Karpas-422 (cell line): ENCODE measurements at regions not wholly inside any gene's neighbourhood (a gene's known extent, or its start where the extent isn't known, plus 50 kb on each side); places are given as distances from the start of the nearest gene placed in this dataset.
A peak's percentile ranks its signal among the peaks of the same experiment; 100 is the strongest.
"Not testable (repeated sequence)": the region's sequence is repeated elsewhere in the genome, so short reads cannot be mapped to it uniquely, and the experiment has no call there.

ENCODE experiments used
- DNase-seq: peaks from one replicate; pipeline ENCODE4 v3.0.0-alpha.2; 2015
- H2AFZ ChIP-seq: fragments of 200-600 bp; sonication (generic); 2 replicates; pipeline ENCODE4 v1.6.1; 2014; ENCODE audit warnings: antibody characterized with exemption, low read length, mixed read lengths
- H3K27ac ChIP-seq: fragments of 200-600 bp; sonication (generic); 2 replicates; pipeline ENCODE4 v1.5.1; 2014; ENCODE audit warnings: mild to moderate bottlenecking, low read length, moderate library complexity
- H3K27me3 ChIP-seq: fragments of 200-600 bp; sonication (generic); 2 replicates; pipeline ENCODE4 v1.6.1; 2014; ENCODE audit warnings: low read length, mixed read lengths
- H3K36me3 ChIP-seq: fragments of 200-600 bp; sonication (generic); 2 replicates; pipeline ENCODE4 v1.6.1; 2014; ENCODE audit warnings: low read length, mixed read lengths; ENCODE audit not compliant: insufficient read depth
- H3K4me1 ChIP-seq: fragments of 200-600 bp; sonication (generic); 2 replicates; pipeline ENCODE4 v1.6.1; 2014; ENCODE audit warnings: mild to moderate bottlenecking, low read length, mixed read lengths
- H3K4me2 ChIP-seq: fragments of 200-600 bp; sonication (generic); 2 replicates; pipeline ENCODE4 v1.6.1; 2014; ENCODE audit warnings: low read length, low read depth, mild to moderate bottlenecking; ENCODE audit not compliant: poor library complexity, severe bottlenecking
- H3K4me3 ChIP-seq: fragments of 200-600 bp; sonication (generic); 2 replicates; pipeline ENCODE4 v1.5.1; 2014; ENCODE audit warnings: mild to moderate bottlenecking, antibody characterized with exemption, low read length, mixed read lengths
- H3K79me2 ChIP-seq: fragments of 200-600 bp; sonication (generic); 2 replicates; pipeline ENCODE4 v1.6.1; 2014; ENCODE audit warnings: mild to moderate bottlenecking, low read length, mixed read lengths
- H3K9ac ChIP-seq: fragments of 200-600 bp; sonication (generic); 2 replicates; pipeline ENCODE4 v1.6.0; 2014; ENCODE audit warnings: low read length
- H3K9me2 ChIP-seq: fragments of 200-600 bp; sonication (generic), shearing (Covaris generic); replicated peaks from 2 replicates; pipeline ENCODE4 v1.6.0; 2014; ENCODE audit warnings: mild to moderate bottlenecking, low read length, moderate library complexity; ENCODE audit not compliant: insufficient read depth
- H3K9me3 ChIP-seq: fragments of 300-700, 200-600 bp; sonication (generic); 2 replicates; pipeline ENCODE4 v1.6.1; 2014; ENCODE audit warnings: low read length, mixed read lengths
- H4K20me1 ChIP-seq: fragments of 200-600 bp; sonication (generic); 2 replicates; pipeline ENCODE4 v1.6.1; 2014; ENCODE audit warnings: mild to moderate bottlenecking, antibody characterized with exemption, low read length, low read depth; ENCODE audit not compliant: insufficient read depth

DNA sequence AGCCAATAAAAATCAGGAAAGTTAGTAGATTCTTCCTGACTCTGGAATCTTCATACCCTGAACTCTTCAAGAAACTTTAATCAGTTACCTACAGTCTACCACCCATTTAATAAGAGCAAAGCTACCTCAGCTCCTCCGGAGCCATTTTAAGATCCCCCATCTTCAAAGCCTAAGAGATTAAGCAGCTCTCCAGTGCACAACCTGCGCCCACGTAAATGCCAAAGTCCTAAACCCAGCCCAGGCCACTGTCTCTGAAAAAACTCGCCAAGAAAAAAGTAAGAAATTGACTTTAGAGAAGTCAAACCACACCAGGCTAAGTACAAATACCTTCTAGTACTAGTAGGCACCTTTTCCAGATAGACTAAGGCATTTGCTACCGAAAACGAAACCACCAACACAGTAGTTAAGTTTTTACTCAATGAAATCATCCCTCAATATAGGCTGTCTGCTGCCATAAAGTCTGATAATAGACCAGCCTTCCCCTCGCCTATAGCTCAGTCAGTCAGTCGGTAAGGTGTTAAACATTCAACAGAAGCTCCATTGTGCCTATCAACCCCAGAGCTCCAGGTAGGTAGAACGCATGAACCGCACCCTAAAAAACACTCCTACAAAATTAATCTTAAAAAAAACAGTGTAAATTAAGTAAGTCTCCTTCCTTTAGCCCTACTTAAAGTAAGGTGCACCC, 122.2 kb upstream of the DEFB108B start:
- H3K79me2 ChIP-seq, DNase-seq, H3K9me3 ChIP-seq, H3K4me3 ChIP-seq, H2AFZ ChIP-seq, H3K36me3 ChIP-seq, H3K9ac ChIP-seq, H3K4me1 ChIP-seq, H3K27ac ChIP-seq, H3K27me3 ChIP-seq, H4K20me1 ChIP-seq, H3K4me2 ChIP-seq, H3K9me2 ChIP-seq: not testable (repeated sequence)

DNA sequence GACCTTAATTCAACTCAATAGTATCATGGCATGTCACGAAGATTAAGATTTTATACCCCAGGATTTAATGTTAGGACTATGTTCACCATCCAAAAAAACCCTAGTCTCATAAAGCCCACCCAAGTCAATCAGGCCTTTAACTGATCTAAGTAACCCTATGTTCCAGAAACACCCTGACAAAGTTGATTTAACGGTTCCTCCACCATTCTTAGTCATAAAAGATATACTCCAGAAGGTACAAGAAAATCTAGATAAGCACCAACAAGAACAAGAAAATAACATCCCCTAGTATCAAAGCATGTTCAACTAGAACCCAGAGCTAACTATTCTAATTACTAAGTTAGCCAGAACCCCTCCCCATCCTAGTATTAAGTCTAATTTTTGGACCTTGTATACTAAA, 120.7 kb upstream of the DEFB108B start:
- H3K9me2 ChIP-seq, H3K9ac ChIP-seq, H3K9me3 ChIP-seq, H3K4me1 ChIP-seq, H4K20me1 ChIP-seq, H3K4me2 ChIP-seq, H2AFZ ChIP-seq, H3K27ac ChIP-seq, H3K79me2 ChIP-seq, H3K4me3 ChIP-seq, H3K36me3 ChIP-seq, DNase-seq, H3K27me3 ChIP-seq: not testable (repeated sequence)

DNA sequence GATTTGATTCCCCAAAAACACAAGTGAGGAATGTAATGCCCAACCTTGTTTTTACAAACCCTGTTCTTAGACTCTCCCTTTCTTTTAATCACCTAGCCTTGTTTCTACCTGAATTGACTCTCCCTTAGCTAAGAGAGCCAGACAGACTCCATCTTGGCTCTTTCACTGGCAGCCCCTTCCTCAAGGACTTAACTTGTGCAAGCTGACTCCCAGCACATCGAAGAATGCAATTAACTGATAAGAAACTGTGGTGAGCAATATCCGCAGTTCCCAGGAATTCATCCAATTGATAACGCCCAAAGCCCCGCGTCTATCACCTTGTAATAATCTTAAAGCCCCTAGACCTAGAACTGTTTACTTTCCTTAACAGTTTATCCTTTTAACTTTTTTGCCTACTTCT, 120.2 kb upstream of the DEFB108B start:
- H3K27me3 ChIP-seq, H3K27ac ChIP-seq, H3K4me2 ChIP-seq, H3K4me1 ChIP-seq, H2AFZ ChIP-seq, H3K9ac ChIP-seq, H3K9me3 ChIP-seq, H3K79me2 ChIP-seq, H3K36me3 ChIP-seq, DNase-seq, H3K9me2 ChIP-seq, H4K20me1 ChIP-seq, H3K4me3 ChIP-seq: not testable (repeated sequence)

DNA sequence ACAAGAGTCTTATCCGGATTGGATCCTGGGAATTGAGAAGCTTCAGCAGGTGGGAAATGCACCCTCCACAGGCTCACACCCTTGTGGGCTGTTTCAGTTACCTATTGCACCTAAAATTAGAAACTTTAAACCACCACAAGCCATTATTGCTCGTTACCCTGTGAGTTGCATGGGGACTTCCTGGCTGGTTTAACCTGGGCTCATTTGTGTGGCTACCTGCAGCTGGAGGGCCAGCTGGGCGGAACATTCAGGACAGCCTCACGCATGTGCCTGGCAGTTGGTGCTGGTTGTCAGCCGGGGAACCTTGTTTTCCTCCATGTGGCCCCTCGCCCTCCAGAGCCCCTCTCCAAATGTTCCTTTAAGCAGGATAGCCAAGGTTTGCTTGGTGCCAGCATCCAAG, 118.5 kb upstream of the DEFB108B start:
- H3K9ac ChIP-seq, H4K20me1 ChIP-seq, DNase-seq, H3K27ac ChIP-seq, H3K4me2 ChIP-seq, H3K36me3 ChIP-seq, H3K27me3 ChIP-seq, H2AFZ ChIP-seq, H3K4me1 ChIP-seq, H3K9me2 ChIP-seq, H3K79me2 ChIP-seq, H3K4me3 ChIP-seq, H3K9me3 ChIP-seq: not testable (repeated sequence)

DNA sequence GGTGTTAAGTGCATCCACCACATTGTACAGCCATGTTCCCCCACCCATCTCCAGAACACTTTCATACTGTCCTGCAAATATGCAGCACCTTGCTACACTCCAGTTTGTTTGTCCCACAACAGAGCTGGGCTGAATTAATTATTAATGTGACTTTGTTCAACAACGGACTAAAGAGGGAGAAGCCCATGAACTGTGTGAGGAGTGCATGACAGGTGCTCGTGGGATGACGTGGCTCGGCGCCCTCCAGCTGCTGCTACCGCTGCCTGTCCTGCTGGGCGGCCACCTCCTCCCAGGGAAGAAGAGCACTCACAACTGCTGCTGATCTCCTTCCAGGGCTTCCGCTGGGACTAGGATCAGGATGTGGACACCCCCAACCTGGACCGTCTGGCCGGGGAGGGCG, 111.2 kb upstream of the DEFB108B start:
- H4K20me1 ChIP-seq, H3K27me3 ChIP-seq, H3K4me1 ChIP-seq, H3K27ac ChIP-seq, H3K36me3 ChIP-seq, H3K4me2 ChIP-seq, H3K9me2 ChIP-seq, H2AFZ ChIP-seq, H3K4me3 ChIP-seq, DNase-seq, H3K9ac ChIP-seq, H3K9me3 ChIP-seq, H3K79me2 ChIP-seq: not testable (repeated sequence)

DNA sequence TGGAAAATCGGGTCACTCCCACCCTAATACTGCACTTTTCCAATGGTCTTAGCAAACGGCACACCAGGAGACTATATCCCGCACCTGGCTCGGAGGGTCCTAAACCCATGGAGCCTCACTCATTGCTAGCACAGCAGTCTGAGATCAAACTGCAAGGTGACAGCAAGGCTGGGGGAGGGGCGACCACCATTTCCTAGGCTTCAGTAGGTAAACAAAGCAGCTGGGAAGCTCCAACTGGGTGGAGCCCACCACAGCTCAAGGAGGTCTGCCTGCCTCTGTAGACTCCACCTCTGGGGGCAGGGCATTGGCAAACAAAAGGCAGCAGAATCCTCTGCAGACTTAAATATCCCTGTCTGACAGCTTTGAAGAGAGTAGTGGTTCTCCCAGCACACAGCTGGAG, 109.0 kb upstream of the DEFB108B start:
- not testable (repeated sequence) for H4K20me1 ChIP-seq, H3K9me2 ChIP-seq, H3K27ac ChIP-seq, H2AFZ ChIP-seq, H3K4me2 ChIP-seq, H3K4me3 ChIP-seq, H3K4me1 ChIP-seq, H3K27me3 ChIP-seq, DNase-seq, H3K79me2 ChIP-seq, H3K9me3 ChIP-seq, H3K9ac ChIP-seq, H3K36me3 ChIP-seq

DNA sequence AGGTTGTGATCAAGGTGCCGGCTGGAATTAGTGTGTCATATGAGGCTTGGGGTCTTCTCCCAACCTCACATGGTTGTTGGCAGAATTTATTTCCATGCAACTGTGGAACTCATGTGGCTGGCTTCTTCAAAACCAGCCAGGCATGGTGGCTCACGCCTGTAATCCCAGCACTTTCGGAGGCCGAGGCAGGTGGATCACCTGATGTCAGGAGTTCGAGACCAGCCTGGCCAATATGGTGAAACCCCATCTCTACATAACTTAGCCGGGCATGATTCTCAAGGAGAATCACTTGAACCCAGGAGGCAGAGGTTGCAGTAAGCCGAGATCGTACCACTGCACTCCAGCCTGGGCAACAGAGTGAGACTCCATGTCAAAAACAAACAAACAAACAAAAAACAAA, 102.3 kb upstream of the DEFB108B start:
- H3K4me2 ChIP-seq, H3K9me2 ChIP-seq, H3K9ac ChIP-seq, H3K27me3 ChIP-seq, H4K20me1 ChIP-seq, H2AFZ ChIP-seq, H3K4me1 ChIP-seq, DNase-seq, H3K27ac ChIP-seq, H3K36me3 ChIP-seq, H3K79me2 ChIP-seq, H3K4me3 ChIP-seq, H3K9me3 ChIP-seq: not testable (repeated sequence)

DNA sequence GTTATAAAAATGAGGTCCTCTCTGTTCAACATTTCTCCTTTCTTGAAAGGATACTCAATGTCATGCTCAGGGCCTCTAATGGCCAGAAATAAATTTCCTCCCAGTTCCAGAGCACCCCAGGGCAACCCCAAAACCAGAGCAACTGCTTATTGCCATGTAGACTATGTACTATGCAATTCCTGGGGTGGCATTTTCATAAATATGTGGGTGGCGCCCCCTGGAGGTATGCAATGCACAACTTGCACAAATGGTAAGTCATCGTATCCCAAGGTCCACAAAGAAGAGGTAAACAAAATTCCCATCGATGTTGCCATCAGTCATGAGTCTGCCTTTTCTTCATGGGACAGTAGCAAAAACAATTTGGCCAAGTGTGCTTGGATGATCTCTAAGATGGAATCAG, 98.6 kb upstream of the DEFB108B start:
- H3K9ac ChIP-seq, H3K4me2 ChIP-seq, H3K9me3 ChIP-seq, H3K4me1 ChIP-seq, H4K20me1 ChIP-seq, H3K27me3 ChIP-seq, H3K9me2 ChIP-seq, H2AFZ ChIP-seq, H3K36me3 ChIP-seq, H3K27ac ChIP-seq, H3K4me3 ChIP-seq, H3K79me2 ChIP-seq: not testable (repeated sequence)
- peak; percentile 40 for DNase-seq

DNA sequence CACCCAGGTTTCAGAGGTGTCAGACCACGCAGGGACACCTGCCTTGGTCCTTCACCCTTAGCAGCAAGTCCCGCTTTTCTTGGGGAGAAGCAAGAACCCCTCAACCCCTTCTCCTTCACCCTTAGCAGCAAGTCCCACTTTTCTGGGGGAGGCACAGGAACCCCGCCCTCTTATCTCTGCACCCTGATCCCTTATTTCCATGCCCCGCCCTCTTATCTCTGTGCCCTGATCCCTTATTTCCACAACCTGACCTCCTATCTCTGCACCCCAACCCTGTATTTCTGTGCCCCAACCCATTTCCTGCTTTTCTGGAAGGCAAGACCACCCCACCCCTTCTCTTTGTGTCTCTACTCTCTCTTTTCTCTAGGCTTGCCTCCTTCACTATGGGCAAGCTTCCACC, 94.7 kb upstream of the DEFB108B start:
- H3K4me3 ChIP-seq, H3K4me1 ChIP-seq, H3K9ac ChIP-seq, H3K79me2 ChIP-seq, H3K9me3 ChIP-seq, H3K27me3 ChIP-seq, H2AFZ ChIP-seq, H3K4me2 ChIP-seq, H3K27ac ChIP-seq, H4K20me1 ChIP-seq, DNase-seq, H3K9me2 ChIP-seq, H3K36me3 ChIP-seq: not testable (repeated sequence)
